Thoracic aorta (tissue), 2 donors: ENCODE measurements at regions not wholly inside any gene's neighbourhood (a gene's known extent, or its start where the extent isn't known, plus 50 kb on each side); places are given as distances from the start of the nearest gene placed in this dataset.
"Not testable (repeated sequence)": the region's sequence is repeated elsewhere in the genome, so short reads cannot be mapped to it uniquely, and the experiment has no call there.

ENCODE experiments used
- ATAC-seq: fragments of 150-250 bp; one replicate; pipeline ENCODE4 v1.8.0; 2017; ENCODE audit warnings: low read depth; ENCODE audit not compliant: insufficient number of reproducible peaks, low FRiP score
- DNase-seq: peaks from one replicate; pipeline ENCODE4 v3.0.0-alpha.2; 2020; ENCODE audit warnings: low spot score
- H3K27ac ChIP-seq, 2 donors: fragments of 200-600 bp; sonication (generic); 1 replicate in 1 of 2; 2 replicates in 1 of 2; pipeline ENCODE4 v1.5.1; 2016; ENCODE audit warnings: mild to moderate bottlenecking in 2 of 2, moderate library complexity in 2 of 2
- H3K27me3 ChIP-seq: fragments of 200-600 bp; sonication (generic); replicated peaks from 2 replicates; pipeline ENCODE4 v1.6.0; 2016; ENCODE audit warnings: mild to moderate bottlenecking; ENCODE audit not compliant: insufficient read depth
- H3K36me3 ChIP-seq: fragments of 200-600 bp; sonication (generic); one replicate; pipeline ENCODE4 v1.5.1; 2016
- H3K4me1 ChIP-seq, 2 donors: fragments of 200-600 bp; sonication (generic); 1 replicate in 1 of 2; 2 replicates in 1 of 2; pipeline versions ENCODE4 v1.5.1 to v1.6.0; 2016; ENCODE audit warnings: low read depth in 2 of 2, mild to moderate bottlenecking in 1 of 2; ENCODE audit not compliant: control insufficient read depth in 1 of 2
- H3K4me3 ChIP-seq: fragments of 200-600 bp; sonication (generic); 2 replicates; pipeline ENCODE4 v1.5.1; 2016; ENCODE audit warnings: mild to moderate bottlenecking
- H3K9me3 ChIP-seq: fragments of 200-600 bp; sonication (generic); 2 replicates; pipeline ENCODE4 v1.5.1; 2016
- CTCF ChIP-seq: fragments of 200-600 bp; sonication (generic); IDR thresholded peaks from one replicate; pipeline ENCODE4 v1.5.1; 2019; ENCODE audit warnings: antibody characterized with exemption

- Histone ChIP-seq H3K27ac (no peak overlapping the region), H3K4me1 (no peaks in the 10 kb centered on the region), H3K27me3 (no peaks in the 10 kb centered on the region), H3K36me3 (no peaks in the 10 kb centered on the region), H3K4me3 (no peak overlapping the region), H3K9me3 (no peaks in the 10 kb centered on the region)
- ATAC-seq: no peak
- TF ChIP-seq CTCF: no peak
- DNase-seq: no peak
Observed at GRCh38 chr11:38356255-38356654, 1758.2 kb upstream of the RAG2 start.

- ATAC-seq (no peak), DNase-seq (no peak)
- Histone ChIP-seq H3K27ac (no peak overlapping the region), H3K27me3 (no peaks in the 10 kb centered on the region), H3K9me3 (peaks cover 2% of the 10 kb centered on the region), H3K36me3 (no peaks in the 10 kb centered on the region), H3K4me1 (no peaks in the 10 kb centered on the region), H3K4me3 (no peak overlapping the region)
- TF ChIP-seq CTCF: no peak
Observed at GRCh38 chr11:38345286-38345685, 1747.2 kb upstream of the RAG2 start.

- DNase-seq, H3K36me3 ChIP-seq, ATAC-seq, H3K4me1 ChIP-seq, H3K27me3 ChIP-seq, H3K27ac ChIP-seq, H3K9me3 ChIP-seq, H3K4me3 ChIP-seq: not testable (repeated sequence)
Observed at GRCh38 chr11:38341612-38342011, 1743.6 kb upstream of the RAG2 start.

- Histone ChIP-seq H3K27ac (no peak overlapping the region), H3K36me3 (no peaks in the 10 kb centered on the region), H3K27me3 (no peaks in the 10 kb centered on the region), H3K4me3 (no peak overlapping the region), H3K4me1 (no peaks in the 10 kb centered on the region), H3K9me3 (no peaks in the 10 kb centered on the region)
- DNase-seq (no peak), ATAC-seq (no peak)
- TF ChIP-seq CTCF: no peak
Observed at GRCh38 chr11:38339835-38340440, 1741.9 kb upstream of the RAG2 start.

GRCh38 chr11:38338022-38338421, 1740.0 kb upstream of the RAG2 start:
- H3K27me3 ChIP-seq, H3K9me3 ChIP-seq, H3K4me3 ChIP-seq, H3K4me1 ChIP-seq, H3K27ac ChIP-seq, DNase-seq, ATAC-seq, H3K36me3 ChIP-seq: not testable (repeated sequence)

GRCh38 chr11:38332046-38332445, 1734.0 kb upstream of the RAG2 start:
- Histone ChIP-seq H3K36me3 (no peaks in the 10 kb centered on the region), H3K27ac (no peak overlapping the region), H3K4me1 (no peaks in the 10 kb centered on the region), H3K27me3 (no peaks in the 10 kb centered on the region), H3K9me3 (no peaks in the 10 kb centered on the region), H3K4me3 (no peak overlapping the region)
- ATAC-seq (no peak), DNase-seq (no peak)
- no peak for TF ChIP-seq CTCF
